ENCODE measurements at regions not wholly inside any gene's neighbourhood (a gene's known extent, or its start where the extent isn't known, plus 50 kb on each side); places are given as distances from the start of the nearest gene placed in this dataset.
"Not testable (repeated sequence)": the region's sequence is repeated elsewhere in the genome, so short reads cannot be mapped to it uniquely, and the experiment has no call there.

DNA sequence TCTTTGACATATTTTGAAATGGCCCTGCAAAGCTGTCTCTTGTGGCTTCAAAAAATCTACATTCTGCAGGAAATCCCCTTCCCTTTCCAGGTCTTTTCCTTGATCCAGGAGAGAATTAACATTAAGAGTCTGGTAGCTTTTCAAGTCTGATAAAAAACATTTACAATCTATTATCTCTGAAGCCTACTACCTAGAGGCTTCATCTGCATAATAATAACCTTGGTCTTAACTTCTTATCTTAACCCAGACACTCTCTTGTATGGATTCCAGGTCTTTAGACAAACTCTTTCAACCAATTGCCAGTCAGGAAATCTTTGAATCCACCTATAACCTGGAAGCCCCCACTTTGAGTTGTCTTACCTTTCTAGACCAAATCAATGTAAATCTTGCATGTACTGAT lies 179.3 kb upstream of the ZC3H15 start:
- DNase-seq: no peak

DNA sequence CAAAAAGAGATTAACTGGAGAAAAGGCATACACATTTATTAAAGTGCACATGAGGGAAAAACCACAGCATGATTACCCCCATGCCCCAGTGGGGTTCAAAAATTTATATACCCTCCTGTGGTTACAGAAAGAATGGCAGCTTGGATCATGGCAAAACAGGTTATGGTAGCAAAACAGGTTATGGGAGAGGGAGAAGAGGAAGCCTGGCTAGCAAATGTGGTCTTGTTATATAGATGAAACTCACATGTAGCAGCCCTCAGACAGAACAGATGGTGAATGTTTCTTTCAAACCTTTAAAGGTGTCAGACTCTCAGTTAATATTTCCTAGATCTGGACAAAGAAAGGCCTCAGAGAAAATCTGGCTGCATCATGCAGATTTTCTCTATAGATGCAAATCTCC lies 178.2 kb upstream of the ZC3H15 start:
- no peak for DNase-seq

DNA sequence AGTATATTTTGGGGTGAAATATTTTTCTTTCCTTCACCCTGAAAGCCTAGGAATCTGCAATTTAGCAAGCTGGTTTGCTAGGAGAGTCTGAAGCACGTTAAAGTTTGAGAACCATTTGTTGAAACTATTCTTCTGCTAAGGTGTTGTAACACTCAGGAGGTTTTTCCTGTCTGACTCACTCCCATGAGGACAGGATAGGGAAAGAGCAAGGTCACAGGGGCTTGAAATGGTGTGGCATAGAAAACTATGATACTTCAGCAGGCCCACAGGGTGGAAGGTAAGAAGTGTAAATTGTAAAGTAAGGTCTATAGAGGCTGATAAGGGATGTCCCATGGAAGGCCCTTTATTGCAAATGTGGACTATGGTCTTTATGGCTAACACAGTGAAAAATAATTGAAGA lies 177.7 kb upstream of the ZC3H15 start:
- DNase-seq: no peak

DNA sequence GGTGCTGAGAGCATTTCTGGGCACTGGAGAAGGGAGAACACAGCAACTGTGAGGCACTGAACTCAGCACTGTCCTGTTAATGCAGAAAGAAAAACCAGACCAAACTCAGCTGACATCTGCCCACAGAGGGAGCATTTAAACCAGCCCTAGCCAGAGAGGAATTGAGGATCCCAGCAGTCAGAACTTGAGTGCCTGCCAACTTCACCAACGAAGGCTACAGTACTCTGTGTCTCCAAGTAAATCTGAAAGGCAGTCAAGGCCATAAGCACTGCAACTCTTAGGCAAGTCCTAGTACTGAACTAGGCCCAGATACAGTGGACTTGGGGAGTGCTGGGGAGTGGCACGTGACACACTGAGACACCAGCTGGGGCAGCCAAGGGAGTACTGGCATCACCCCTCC lies 176.2 kb upstream of the ZC3H15 start:
- no peak for DNase-seq

DNA sequence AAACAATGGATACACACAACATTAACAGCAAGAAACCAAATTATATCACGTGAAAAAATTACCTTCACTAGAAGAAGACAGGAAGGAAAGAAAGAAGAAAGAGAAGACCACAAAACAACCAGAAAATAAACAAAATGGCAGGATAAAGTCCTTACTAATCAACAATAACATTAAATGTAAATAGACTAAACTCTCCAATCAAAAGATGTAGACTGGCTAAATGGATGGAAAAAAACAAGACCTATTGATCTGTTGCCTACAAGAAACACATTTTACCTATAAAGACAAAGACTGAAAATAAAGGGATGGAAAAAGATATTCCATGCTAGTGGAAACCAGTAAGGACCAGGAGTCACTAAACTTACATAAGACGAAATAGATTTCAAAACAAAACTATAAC lies 167.0 kb upstream of the ZC3H15 start:
- no peak for DNase-seq

DNA sequence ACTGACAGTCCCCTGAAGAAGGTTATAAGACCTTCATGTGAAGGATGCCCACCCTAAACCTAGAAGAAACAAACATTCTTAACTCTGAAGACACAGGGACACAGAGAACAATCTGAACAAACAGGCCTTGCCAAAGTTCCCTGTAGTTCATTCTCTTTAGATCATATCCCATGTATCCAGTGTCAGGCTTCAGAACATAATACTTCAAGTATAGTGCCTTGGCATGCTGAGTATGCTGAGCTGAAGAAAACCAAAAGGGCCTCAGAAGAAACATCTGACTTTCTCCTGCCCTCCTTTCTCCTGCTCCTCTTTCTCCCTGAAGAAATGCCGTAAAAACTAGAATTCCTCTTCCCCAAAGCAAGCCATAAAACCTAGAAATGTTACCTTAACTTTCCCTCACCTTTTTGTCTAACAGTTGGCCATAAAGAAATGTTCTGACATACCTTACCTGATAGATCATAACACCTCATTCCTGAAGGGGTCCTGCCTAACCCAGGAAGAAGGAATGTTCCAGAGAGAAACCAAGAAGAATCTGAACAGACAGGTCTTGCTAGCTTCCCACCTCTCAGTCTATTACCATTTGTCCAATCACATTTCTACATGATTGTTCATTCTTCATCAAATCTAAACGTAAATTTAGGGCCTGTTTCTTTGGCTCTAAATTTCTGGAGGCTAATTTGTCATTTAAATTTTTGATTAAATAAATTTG lies 160.1 kb upstream of the ZC3H15 start:
- DNase-seq: no peak

DNA sequence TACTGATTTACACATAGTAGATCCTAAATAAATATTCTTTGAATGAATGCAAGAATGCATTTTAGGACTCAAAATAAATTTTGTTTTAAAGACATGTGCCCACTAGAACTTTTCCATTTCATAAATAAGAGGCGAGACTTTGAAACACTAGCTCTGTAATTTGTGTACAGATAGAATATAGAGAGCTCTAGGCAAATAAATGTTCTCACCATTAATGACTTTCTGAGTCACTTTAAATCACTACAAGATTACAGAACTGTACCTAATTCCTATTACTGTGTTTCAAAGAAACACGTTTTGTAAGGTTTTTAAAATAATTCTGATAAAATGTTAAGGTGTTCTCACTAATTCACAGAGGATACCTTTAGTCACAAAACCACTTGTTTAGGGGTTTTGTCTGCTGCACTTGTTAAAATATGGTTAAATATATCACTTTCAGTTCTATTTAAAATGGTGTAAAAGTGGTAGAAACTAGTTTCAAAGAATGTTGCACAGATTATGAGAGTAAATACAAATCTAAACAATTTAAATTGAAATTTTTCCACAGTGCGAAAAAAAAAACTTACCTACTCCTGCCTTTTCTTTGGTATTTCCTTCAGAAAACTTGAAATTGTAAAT lies 158.7 kb upstream of the ZC3H15 start:
- DNase-seq: no peak

DNA sequence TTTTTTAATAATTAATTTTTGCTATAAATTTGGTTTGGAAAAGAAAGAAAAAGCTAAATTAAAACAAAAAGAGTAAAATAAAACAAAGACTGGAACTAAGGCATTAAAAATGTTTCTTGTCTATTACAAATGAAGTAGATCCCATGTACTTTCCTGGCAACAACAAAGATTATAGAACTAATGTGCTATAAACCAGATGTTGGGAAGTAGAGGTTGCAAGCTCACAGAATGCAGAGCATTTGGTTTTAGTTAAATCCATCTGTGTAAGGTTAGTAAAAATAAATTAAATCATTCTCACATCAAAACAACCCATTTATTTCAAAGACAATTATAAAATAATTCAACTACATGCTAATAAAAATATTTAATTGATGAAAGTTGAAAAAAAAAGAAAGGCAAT lies 157.2 kb upstream of the ZC3H15 start:
- no peak for DNase-seq

DNA sequence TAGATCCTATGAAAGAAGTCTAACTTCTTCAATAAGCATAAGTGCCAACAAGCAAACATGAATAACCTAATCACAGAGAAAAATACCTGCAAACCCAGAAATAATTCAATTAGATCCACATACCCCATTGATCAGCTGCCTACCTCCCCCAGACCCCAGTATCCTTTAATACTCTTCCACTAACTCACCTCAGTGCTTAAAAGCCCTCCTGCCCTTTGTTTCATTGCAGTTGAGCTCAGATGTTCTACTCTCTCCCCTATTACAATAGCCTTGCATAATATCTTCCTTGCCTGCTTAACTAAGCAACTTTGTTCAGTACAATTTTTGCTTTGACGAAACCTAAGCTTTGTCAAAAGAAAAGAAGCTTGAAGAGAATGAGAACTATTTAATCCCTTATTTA lies 156.0 kb upstream of the ZC3H15 start:
- no peak for DNase-seq

DNA sequence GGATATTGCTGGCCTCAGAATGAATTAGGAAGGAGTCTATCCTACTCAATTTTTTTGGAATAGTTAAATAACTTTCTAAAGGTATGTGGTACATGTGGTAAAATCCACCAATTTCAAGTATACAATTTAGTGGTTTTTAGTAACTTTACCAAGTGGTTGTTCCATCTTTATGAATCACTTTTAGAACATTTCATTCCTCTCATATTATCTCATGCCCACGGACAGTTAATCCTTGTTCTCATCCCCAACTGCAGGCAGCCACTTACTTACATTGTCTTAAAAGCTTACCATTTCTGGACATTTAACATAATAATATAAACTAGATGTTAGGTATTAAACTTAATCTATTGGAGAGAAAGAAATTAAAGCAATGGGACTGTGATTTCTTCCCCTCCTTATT lies 146.3 kb upstream of the ZC3H15 start:
- DNase-seq: no peak

DNA sequence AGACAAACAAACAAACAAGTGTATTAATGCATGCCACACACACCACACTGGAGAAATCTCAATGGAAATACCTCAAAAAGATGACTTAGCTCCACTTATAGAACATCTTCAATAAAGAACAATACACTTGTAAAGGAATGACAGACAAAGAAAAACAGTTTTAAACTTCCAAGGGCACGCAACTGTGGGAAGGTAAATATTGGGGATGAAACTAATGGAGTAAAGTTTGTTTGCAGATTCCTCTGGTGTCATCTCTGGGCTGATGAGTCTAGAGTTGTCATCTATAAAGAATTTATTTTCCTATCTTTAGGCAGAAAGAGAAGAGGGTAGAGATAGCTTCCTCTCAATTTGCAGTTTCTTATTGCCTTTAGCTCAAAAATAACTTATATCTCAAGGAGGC lies 144.0 kb upstream of the ZC3H15 start:
- DNase-seq: no peak

DNA sequence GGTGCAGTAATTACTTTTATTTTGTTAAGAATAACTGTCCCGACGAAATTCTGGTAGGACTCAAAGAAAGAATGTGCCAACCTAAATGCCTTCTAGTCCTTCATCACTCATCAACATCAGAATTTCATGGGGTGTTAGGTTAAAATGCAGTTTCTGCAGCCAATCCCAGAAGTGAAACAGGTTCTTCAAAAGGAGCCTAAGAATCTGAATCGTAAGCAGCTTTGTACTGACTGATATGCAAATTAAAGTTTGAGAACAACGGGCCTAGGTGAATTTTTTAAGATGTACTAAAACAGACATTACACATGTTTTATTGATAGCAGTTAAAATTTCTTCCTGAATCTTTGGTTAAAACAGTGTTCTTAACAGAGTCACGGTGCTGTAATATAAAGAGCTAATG lies 140.3 kb upstream of the ZC3H15 start:
- no peak for DNase-seq

DNA sequence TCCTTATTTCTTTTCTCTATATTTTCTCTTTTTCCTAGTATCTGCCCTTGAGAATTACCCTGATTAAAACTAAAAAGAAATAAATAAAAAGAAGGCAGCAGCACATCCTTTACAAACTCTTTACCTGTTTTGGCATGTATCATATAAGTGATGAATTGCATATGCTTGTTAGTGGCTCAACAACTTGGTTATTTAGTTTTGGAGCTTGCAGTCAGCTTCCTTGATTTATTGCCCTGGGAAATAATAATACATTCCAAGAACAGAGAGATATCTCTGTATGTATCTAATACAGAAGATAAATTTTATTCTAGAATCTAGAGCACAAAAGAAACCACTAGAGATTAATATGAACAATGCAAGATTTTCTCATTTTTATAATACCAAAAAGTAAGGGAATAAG lies 139.8 kb upstream of the ZC3H15 start:
- DNase-seq: no peak

DNA sequence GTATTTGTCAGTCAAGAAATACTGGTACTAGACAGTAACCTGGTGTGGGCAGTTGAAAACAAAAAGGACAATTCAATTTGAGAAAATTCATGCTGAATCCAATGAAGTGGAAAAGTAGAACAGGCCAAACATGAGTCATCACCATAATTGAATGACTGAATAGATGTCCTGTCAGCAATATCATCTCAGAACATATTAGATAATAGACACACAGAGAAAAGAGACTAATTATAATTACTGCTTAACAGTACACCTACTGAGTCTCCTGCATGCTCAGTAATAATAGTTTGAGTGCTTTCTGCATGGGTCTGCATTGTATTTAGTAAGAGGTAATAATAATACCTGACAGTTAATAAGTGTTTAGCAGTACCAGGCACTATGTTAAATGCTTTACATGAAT lies 138.6 kb upstream of the ZC3H15 start:
- DNase-seq: no peak

DNA sequence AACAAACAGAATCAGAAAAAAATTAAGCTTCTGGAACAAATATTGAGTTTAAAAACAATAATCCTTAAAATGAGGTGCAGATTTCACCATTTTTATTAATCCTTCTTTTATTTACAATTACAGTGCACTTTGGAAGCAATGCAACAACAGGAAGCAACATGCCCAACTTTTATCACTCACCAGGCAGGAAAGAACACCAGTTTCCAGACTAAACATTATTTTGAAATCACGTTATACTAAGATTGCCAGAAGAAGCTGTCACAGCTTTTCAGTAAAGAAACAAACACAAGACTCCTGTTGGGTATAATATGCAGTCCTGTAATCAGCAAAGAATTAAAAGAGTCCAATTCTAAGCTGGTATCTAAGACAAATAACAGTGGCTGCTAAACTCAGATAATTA lies 137.9 kb upstream of the ZC3H15 start:
- DNase-seq: no peak

DNA sequence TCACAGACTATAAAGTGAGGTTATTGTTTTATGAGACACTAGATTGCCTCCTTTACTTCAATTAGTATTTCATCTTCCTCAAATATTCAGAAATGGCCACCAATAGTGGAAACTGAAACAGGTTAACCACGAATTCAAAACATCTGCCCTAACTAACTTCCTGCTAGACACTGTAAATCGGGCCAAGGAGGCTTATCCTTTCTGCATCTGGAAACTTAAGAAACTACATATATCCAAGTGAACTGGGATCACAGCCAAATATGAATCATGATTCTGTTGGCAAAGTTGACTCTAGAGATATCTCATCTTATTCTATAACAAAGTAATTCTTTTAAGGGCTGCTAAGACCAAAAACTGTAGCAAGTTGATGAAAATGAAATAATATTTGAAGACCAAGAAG lies 136.6 kb upstream of the ZC3H15 start:
- no peak for DNase-seq

DNA sequence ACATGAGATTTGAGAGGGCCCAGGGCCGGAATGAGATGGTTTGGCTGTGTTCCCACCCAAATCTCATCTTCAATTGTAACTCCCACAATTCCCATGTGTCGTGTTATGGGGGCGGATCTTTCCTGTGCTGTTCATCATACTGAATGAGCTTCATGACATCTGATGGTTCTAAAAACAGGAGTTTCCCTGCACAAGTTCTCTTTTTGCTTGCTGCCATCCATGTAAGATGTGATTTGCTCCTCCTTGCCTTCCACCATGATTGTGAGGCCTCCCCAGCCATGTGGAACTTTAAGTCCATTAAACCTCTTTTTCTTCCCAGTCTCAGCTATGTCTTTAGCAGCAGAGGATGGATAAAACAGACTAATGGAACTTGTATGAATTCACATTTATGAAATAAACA lies 131.9 kb upstream of the ZC3H15 start:
- not testable (repeated sequence) for DNase-seq

DNA sequence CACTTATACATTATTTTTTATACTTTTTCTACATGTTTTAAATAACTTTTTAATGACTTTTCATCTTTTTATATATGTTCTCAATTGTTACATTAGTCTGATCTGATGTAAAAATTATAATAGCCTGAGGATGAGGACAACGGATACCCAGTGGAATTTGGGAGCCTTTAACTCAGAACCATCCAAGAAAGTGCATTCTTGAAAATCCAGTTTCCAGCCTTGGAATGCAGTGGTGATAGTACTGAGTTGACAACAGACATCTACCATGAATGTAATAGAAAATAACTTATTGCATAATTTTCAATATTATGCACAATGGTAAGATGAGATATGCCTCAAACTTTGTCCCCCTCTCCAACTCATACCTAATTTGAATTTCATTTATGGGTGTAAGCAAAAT lies 120.7 kb upstream of the ZC3H15 start:
- no peak for DNase-seq

DNA sequence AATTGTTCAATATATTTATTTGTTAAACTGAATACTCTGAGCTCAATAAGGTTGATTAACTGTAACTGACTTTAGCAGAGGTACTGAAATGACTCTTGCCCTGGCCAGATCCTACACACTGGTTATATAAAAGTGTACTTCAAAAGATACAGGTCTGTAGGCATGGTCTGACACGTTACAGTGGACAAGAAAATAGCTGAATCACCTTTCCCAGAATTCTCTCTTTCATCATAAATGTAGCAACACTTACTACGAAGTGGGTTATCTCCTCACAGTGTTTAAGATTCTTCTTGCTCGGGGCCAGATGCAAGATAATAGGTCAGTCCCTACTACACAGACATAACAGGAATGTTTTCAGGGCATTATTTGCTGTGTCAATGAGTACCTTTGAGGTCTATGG lies 107.0 kb upstream of the ZC3H15 start:
- no peak for DNase-seq

DNA sequence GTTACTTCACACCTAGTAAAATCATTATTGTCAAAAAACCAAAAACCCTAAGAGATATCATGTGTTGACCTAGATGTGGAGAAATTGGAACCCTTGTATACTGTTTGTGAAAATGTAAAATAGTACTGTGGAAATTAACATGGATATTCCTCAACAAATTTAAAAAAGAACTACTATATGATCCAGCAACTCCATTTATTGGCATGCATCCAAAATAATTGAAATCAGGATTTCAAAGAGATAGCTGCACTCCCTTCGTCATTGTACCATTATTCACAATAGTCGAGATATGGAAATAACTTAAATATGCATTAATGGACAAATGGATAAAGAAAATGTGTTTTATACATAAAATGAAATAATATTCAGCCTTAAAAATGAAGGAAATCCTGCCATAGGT lies 105.3 kb upstream of the ZC3H15 start:
- DNase-seq: no peak

DNA sequence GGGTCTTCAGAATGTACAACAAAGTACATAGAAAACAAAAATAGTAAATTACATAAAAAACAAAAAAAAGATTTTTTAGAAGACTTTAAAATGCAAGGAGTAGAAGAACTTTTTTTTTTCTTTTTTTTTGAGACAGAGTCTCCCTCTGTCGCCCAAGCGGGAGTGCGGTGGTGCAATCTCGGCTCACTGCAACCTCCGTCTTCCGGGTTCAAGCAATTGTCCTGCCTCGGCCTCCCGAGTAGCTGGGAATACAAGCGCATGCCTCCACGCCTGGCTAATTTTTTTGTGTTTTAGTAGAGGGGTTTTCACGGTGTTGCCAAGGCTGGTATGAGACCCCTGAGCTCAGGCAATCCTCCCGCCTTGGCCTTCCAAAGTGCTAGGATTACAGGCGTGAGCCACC lies 104.5 kb upstream of the ZC3H15 start:
- DNase-seq: no peak

DNA sequence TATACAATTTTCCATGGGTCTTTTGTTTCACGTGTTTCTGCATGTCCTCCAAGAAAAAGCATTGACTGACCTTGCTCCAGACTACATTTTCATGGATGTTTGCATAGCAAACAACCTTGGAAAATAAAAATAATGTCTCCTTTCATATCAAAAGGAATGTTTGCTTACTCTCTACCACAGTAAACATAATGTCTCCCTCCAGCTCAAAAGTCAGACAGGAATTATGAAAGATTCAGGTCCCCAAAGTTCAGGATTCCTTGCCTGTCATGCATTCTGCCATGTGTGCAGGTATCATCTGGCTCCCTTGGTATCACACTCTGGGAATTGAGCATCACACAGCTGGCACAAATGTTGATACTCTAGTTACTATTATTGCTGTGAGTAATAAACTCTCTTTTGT lies 103.1 kb upstream of the ZC3H15 start:
- no peak for DNase-seq

DNA sequence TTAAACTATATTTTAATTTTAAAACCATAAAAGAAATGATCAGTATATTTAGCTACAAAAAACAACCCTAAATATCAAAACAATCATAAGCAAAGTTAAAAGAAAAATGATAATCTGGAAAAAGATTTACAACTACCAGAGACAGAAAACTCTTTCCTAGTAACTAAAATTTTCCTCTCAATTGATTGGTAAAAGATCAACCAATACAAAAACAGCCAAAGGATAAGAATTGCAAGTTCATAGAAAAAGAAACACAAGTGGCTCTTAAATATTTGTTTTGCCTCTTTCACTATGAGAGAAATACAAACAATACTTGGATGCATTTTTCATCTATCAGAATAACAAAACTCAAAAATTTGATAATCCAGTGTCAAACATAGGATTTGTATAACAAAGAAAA lies 101.8 kb upstream of the ZC3H15 start:
- no peak for DNase-seq

DNA sequence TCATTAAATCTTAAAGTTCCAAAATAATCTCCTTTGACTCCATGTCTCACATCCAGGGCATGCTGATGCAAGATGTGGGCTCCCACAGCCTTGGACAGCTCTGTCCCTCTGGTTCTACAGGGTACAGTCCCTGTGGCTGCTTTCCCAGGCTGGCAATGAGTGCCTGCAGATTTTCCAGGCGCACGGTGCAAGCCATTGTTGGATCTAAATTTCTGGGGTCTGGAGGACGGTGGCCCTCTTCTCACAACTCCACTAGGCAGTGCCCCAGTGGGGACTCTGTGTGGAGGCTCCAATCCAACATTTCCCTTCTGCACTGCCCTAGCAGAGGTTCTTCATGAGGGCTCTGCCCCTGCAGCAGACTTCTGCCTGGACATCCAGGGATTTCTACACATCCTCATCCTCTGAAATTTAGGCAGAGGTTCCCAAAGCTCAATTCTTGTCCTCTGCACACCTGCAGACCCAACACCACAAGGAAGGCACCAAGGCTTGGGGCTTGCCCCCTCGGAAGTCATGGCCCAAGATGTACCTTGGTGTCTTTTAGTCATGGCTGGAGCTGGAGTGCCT lies 100.3 kb upstream of the ZC3H15 start:
- DNase-seq: not testable (repeated sequence)

DNA sequence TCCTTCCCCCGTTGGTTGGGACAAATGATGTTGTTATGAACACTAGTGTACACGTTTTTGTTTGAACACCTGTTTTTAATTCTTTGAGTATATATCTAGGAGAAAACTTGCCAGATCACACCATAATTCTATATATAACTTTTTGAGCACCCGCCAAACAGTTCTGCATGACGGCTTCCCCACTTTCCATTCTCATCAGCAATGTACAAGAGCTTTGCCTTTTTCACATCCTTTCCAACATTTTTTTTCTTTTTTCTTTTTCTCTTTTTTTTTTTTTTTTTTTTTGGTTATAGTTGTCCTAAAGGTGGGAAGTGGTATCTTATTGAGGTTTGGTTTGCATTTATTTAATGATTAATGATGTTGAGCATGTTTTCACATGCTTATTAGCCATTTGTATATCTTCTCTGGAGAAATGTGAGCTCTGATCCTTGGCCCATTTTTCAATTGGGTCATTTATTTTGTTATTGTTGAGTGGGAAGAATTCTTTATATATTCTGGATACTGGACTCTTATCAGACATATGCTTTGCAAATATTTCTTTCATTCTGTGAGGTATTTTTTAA lies 86.9 kb upstream of the ZC3H15 start:
- no peak for DNase-seq
